NCI-H748 (cell line): ENCODE measurements at regions not wholly inside any gene's neighbourhood (a gene's known extent, or its start where the extent isn't known, plus 50 kb on each side); places are given as distances from the start of the nearest gene placed in this dataset.

Experiments
- DNase-seq: peaks from one replicate; lab custom pipeline; 2025; ENCODE audit not compliant: unreplicated experiment; lab: John Stamatoyannopoulos, UW

GRCh38 chr18:4858379-4859127 lies 338.5 kb downstream of the AKAIN1 start:
- no peak for DNase-seq

- DNase-seq, result no peak
Measured at GRCh38 chr18:4854671-4855070, 342.4 kb downstream of the AKAIN1 start.

GRCh38 chr18:4851301-4851976 lies 345.6 kb downstream of the AKAIN1 start:
- DNase-seq, result no peak

GRCh38 chr18:4847056-4847455 lies 350.0 kb downstream of the AKAIN1 start:
- no peak for DNase-seq

- no peak for DNase-seq
Measured at GRCh38 chr18:4844320-4844719, 352.7 kb downstream of the AKAIN1 start.

- DNase-seq, result no peak
Measured at GRCh38 chr18:4843771-4844170, 353.3 kb downstream of the AKAIN1 start.

- DNase-seq, result no peak
Measured at GRCh38 chr18:4842751-4843150, 354.3 kb downstream of the AKAIN1 start.

GRCh38 chr18:4842287-4842686 lies 354.8 kb downstream of the AKAIN1 start:
- DNase-seq, result no peak

- DNase-seq, result no peak
Measured at GRCh38 chr18:4839639-4840038, 357.4 kb downstream of the AKAIN1 start.

GRCh38 chr18:4836141-4836540 lies 360.9 kb downstream of the AKAIN1 start:
- no peak for DNase-seq

- no peak for DNase-seq
Measured at GRCh38 chr18:4831791-4832375, 365.2 kb downstream of the AKAIN1 start.

GRCh38 chr18:4831127-4831526 lies 365.9 kb downstream of the AKAIN1 start:
- no peak for DNase-seq

- DNase-seq, result no peak
Measured at GRCh38 chr18:4823091-4823490, 368.0 kb upstream of the DLGAP1 start.

- no peak for DNase-seq
Measured at GRCh38 chr18:4821801-4822200, 366.7 kb upstream of the DLGAP1 start.

GRCh38 chr18:4817665-4818064 lies 362.6 kb upstream of the DLGAP1 start:
- DNase-seq, result no peak

- no peak for DNase-seq
Measured at GRCh38 chr18:4813708-4814107, 358.6 kb upstream of the DLGAP1 start.

- no peak for DNase-seq
Measured at GRCh38 chr18:4808891-4809290, 353.8 kb upstream of the DLGAP1 start.

- DNase-seq, result no peak
Measured at GRCh38 chr18:4807604-4808293, 352.6 kb upstream of the DLGAP1 start.

- no peak for DNase-seq
Measured at GRCh38 chr18:4806331-4806730, 351.2 kb upstream of the DLGAP1 start.

- DNase-seq, result no peak
Measured at GRCh38 chr18:4802296-4802695, 347.2 kb upstream of the DLGAP1 start.

GRCh38 chr18:4801151-4801550 lies 346.0 kb upstream of the DLGAP1 start:
- no peak for DNase-seq
